Upper lobe of left lung (tissue), 4 donors: ENCODE measurements at regions not wholly inside any gene's neighbourhood (a gene's known extent, or its start where the extent isn't known, plus 50 kb on each side); places are given as distances from the start of the nearest gene placed in this dataset.

Experiments
- EP300 ChIP-seq, 4 donors: sonication (generic); formaldehyde crosslinking; IDR thresholded peaks; one replicate each; pipeline ENCODE4 v1.5.1; 2017; ENCODE audit warnings: antibody characterized with exemption in 4 of 4, control low read depth in 2 of 4
- POLR2A ChIP-seq, 4 donors: fragments of 450-650 bp; IDR thresholded peaks; one replicate each; pipeline ENCODE4 v1.5.1; 2016 to 2017; ENCODE audit warnings: antibody characterized with exemption in 4 of 4, mild to moderate bottlenecking in 2 of 4
- POLR2AphosphoS5 ChIP-seq, 2 donors: sonication (generic); formaldehyde crosslinking; IDR thresholded peaks; one replicate each; pipeline ENCODE4 v1.5.1; 2017; ENCODE audit warnings: antibody characterized with exemption in 2 of 2
- TF ChIP-seq, protein P1 (sequence below), 6 experiments: fragments of 450-650 bp in 4 of 6; fragments of 200-600 bp in 2 of 6; sonication (generic) in 2 of 6; IDR thresholded peaks; one replicate each; pipeline ENCODE4 v1.5.1; 2016 to 2019; ENCODE audit warnings: antibody characterized with exemption in 6 of 6

DNA sequence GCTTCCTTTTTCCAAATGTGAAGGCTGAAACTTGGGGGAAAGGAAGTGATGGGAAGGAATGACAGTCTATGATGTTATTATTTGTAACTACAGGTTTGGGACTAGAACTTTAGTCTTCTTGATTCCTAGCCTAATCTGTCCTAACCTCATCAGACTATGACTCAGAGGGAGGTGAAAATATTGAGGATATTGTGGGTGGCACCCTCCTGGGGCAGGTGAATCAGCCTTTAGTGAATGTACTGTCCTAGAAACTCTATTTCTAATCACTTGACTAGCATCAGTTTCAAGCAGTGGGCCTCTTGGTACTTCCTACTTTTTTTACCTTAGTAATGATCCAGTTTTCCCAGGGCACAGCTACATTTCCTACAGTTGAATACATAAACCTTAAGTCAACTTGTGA lies 829.0 kb upstream of the API5 start:
- TF ChIP-seq, protein P1, sequence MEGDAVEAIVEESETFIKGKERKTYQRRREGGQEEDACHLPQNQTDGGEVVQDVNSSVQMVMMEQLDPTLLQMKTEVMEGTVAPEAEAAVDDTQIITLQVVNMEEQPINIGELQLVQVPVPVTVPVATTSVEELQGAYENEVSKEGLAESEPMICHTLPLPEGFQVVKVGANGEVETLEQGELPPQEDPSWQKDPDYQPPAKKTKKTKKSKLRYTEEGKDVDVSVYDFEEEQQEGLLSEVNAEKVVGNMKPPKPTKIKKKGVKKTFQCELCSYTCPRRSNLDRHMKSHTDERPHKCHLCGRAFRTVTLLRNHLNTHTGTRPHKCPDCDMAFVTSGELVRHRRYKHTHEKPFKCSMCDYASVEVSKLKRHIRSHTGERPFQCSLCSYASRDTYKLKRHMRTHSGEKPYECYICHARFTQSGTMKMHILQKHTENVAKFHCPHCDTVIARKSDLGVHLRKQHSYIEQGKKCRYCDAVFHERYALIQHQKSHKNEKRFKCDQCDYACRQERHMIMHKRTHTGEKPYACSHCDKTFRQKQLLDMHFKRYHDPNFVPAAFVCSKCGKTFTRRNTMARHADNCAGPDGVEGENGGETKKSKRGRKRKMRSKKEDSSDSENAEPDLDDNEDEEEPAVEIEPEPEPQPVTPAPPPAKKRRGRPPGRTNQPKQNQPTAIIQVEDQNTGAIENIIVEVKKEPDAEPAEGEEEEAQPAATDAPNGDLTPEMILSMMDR (IDR thresholded peaks at IDR 0.05) = no peak
- TF ChIP-seq EP300 (IDR thresholded peaks at IDR 0.05) (no peak), POLR2A (IDR thresholded peaks at IDR 0.05) (no peak), POLR2AphosphoS5 (IDR thresholded peaks at IDR 0.05) (no peak)
